Midbrain (tissue), 1 donor: ENCODE measurements at regions not wholly inside any gene's neighbourhood (a gene's known extent, or its start where the extent isn't known, plus 50 kb on each side); places are given as distances from the start of the nearest gene placed in this dataset.

ENCODE experiments used
- DNase-seq: peaks from one replicate; lab custom pipeline; 2025; lab: John Stamatoyannopoulos, UW

- no peak for DNase-seq
Measured at GRCh38 chr4:149296503-149296902, 519.1 kb downstream of the IQCM start.

GRCh38 chr4:149296084-149296483 is 519.6 kb downstream of the IQCM start:
- DNase-seq, result no peak

- DNase-seq, result no peak
Measured at GRCh38 chr4:149294601-149295000, 521.0 kb downstream of the IQCM start.

- no peak for DNase-seq
Measured at GRCh38 chr4:149293046-149293649, 522.5 kb downstream of the IQCM start.

GRCh38 chr4:149292425-149293007 is 523.1 kb downstream of the IQCM start:
- no peak for DNase-seq

- no peak for DNase-seq
Measured at GRCh38 chr4:149291463-149291862, 524.2 kb downstream of the IQCM start.

GRCh38 chr4:149280806-149281205 is 534.8 kb downstream of the IQCM start:
- no peak for DNase-seq

- no peak for DNase-seq
Measured at GRCh38 chr4:149279776-149280175, 535.9 kb downstream of the IQCM start.

GRCh38 chr4:149279331-149279730 is 536.3 kb downstream of the IQCM start:
- DNase-seq, result no peak

- no peak for DNase-seq
Measured at GRCh38 chr4:149277705-149278104, 537.9 kb downstream of the IQCM start.

GRCh38 chr4:149269835-149270234 is 545.8 kb downstream of the IQCM start:
- DNase-seq, result no peak

- no peak for DNase-seq
Measured at GRCh38 chr4:149266301-149266700, 549.3 kb downstream of the IQCM start.

GRCh38 chr4:149265645-149266044 is 550.0 kb downstream of the IQCM start:
- no peak for DNase-seq

GRCh38 chr4:149264093-149264733 is 551.4 kb downstream of the IQCM start:
- DNase-seq, result no peak

GRCh38 chr4:149248191-149248764 is 567.4 kb downstream of the IQCM start:
- DNase-seq, result no peak

GRCh38 chr4:149247164-149247563 is 568.5 kb downstream of the IQCM start:
- DNase-seq, result no peak

GRCh38 chr4:149245333-149245732 is 570.3 kb downstream of the IQCM start:
- no peak for DNase-seq

- no peak for DNase-seq
Measured at GRCh38 chr4:149238097-149238496, 577.5 kb downstream of the IQCM start.

GRCh38 chr4:149234798-149235197 is 580.8 kb downstream of the IQCM start:
- no peak for DNase-seq

GRCh38 chr4:149223659-149224058 is 592.0 kb downstream of the IQCM start:
- DNase-seq, result no peak

GRCh38 chr4:149218672-149219071 is 597.0 kb downstream of the IQCM start:
- DNase-seq, result no peak

- no peak for DNase-seq
Measured at GRCh38 chr4:149214301-149214700, 601.3 kb downstream of the IQCM start.

GRCh38 chr4:149211876-149212275 is 603.8 kb downstream of the IQCM start:
- no peak for DNase-seq
